Testis (tissue), 2 donors: ENCODE measurements at regions not wholly inside any gene's neighbourhood (a gene's known extent, or its start where the extent isn't known, plus 50 kb on each side); places are given as distances from the start of the nearest gene placed in this dataset.
"Not testable (repeated sequence)": the region's sequence is repeated elsewhere in the genome, so short reads cannot be mapped to it uniquely, and the experiment has no call there.

Experiments used
- POLR2A ChIP-seq: fragments of 450-650 bp; IDR thresholded peaks from one replicate; pipeline ENCODE4 v1.6.1; 2017; ENCODE audit warnings: antibody characterized with exemption, mild to moderate bottlenecking, moderate library complexity
- TF ChIP-seq, protein P1 (sequence below), 3 experiments: fragments of 450-650 bp in 2 of 3; fragments of 200-600 bp in 1 of 3; sonication (generic) in 1 of 3; IDR thresholded peaks; one replicate each; pipeline ENCODE4 v1.5.1; 2016 to 2019; ENCODE audit warnings: antibody characterized with exemption in 3 of 3, mild to moderate bottlenecking in 2 of 3, moderate library complexity in 1 of 3

DNA sequence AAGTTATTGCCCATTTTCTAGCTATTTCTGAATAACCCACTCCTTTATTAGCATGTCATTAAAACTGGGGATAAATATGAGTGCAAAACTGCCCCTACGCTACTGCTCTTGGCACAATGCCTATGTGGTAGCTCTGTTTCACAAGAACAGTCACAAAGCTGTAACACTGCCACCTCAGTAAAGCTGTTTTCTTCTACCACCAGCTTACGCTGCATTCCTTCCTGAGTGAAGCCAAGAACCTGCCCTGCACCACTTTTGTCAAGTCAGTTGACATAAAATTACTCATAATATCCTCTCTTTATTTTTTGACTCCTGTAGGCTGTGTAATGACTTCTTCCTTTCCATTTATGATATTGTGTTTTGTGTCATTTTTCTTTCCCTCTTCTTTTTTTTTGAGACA lies 313.2 kb upstream of the PLGLB1 start:
- TF ChIP-seq, protein P1, sequence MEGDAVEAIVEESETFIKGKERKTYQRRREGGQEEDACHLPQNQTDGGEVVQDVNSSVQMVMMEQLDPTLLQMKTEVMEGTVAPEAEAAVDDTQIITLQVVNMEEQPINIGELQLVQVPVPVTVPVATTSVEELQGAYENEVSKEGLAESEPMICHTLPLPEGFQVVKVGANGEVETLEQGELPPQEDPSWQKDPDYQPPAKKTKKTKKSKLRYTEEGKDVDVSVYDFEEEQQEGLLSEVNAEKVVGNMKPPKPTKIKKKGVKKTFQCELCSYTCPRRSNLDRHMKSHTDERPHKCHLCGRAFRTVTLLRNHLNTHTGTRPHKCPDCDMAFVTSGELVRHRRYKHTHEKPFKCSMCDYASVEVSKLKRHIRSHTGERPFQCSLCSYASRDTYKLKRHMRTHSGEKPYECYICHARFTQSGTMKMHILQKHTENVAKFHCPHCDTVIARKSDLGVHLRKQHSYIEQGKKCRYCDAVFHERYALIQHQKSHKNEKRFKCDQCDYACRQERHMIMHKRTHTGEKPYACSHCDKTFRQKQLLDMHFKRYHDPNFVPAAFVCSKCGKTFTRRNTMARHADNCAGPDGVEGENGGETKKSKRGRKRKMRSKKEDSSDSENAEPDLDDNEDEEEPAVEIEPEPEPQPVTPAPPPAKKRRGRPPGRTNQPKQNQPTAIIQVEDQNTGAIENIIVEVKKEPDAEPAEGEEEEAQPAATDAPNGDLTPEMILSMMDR (IDR thresholded peaks at IDR 0.05): not testable (repeated sequence)
- not testable (repeated sequence) for TF ChIP-seq POLR2A
